COLO668 (cell line): ENCODE measurements at regions not wholly inside any gene's neighbourhood (a gene's known extent, or its start where the extent isn't known, plus 50 kb on each side); places are given as distances from the start of the nearest gene placed in this dataset.

Experiments used
- DNase-seq: peaks from one replicate; lab custom pipeline; 2025; ENCODE audit not compliant: unreplicated experiment; lab: John Stamatoyannopoulos, UW

DNA sequence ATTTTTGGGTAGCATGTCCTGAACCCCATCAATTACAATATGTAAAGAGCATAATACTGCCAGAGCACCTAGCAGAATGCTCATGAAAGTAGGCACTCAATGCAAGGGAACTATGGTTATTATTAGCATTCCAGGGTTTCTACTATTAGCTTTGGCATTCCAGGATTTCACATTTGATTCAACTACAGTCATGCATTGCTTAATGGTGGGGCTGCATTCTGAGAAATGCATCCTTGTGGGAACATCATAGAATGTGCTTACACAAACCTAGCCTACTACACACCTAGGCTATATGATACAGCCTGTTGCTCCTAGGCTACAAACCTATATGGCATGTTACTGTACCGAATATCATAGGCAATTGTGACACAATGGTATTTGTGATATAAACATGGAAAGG is 247.8 kb downstream of the CD83 start:
- DNase-seq: no peak

DNA sequence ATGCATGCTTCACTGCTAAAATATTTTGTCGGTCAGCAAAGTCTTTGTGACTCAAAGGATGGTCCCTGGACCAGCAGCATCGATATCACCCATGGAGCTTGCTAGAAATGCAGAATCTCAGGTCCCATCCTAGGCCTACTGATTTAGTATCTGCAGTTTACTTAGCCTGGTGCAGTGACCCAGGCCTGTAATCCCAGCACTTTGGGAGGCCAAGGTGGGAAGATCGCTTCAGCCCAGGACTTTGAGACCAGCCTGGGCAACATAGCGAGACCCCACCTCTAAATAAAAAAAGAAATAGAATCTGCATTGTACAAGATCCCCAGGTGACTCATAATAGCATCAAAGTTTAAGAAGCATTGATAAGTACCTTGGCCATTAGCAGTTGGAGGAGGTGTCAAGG is 248.7 kb downstream of the CD83 start:
- DNase-seq: no peak

DNA sequence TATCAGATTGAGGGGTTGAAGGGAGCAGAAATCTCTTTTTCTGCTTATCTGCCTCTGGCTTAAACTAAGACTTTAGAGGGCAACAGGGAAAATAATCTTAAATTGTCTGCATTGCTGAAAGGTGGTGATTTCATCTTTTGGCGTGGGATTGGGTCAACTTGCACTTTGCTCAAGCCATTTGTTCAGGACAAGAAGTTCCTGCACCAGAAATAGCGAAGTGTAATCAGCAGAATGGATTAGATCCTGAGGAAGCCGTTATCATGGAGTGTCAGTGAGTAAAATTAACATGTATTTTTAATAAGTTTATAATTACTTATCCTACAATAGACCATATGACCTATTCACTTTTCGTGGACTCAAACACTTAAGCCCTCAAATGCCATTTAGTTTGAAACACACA is 249.3 kb downstream of the CD83 start:
- no peak for DNase-seq

DNA sequence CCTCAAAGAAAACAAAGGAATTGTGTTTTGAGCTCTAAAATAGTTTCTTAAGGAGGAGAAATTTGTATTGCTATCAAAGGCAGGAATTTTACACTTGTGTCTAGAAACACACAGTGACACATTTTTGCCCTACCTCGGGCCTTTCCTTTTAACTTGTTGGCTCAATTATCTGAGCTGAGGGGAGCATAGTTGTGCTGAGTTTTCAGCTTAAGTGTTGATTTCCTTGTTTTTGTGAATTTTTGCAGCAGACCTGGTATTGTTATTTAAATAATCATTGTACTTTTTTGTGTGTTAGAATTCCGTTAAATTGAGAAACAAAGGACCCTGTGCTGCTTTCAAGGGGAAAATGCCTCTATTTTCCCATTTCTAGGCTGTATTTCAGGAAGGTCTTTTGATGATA is 249.7 kb downstream of the CD83 start:
- no peak for DNase-seq

DNA sequence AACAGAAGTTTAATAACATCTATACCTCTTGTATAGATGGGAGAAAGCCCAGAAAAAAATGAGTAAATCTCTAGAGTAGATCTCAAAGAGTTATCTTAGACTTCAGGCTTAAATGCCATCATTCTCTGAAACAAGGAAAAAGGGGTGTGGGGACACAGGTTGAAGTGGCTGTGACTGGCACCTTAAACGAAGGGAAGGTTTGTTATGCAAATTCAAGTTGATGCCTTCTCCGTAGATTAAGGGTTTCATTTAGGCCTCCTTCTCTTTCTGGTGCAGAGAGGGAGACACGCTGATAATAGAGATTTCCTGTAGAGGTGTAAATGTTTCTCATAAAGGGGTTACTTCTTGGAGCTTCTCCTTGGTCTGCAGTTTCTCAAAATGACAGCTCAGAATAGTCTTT is 252.1 kb downstream of the CD83 start:
- DNase-seq: no peak

DNA sequence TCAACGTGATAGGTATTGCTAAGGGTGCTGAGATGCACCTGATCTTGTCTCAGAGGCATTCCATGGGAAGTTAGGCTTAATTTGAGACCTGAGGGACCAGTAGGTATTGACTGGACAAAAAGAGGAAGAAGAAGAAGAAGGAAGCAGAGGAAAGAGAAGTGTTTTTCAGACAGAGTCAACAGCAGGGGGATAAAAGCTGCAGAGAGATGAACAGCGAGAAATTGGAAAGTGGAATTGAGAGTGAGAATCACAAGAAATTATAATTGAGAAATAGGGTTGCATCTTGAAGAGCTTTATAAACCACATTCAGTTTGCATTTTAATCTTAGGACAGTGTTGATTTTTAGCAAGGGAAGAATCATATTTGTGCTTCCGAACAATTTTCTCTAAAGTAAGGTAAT is 254.0 kb downstream of the CD83 start:
- DNase-seq: no peak

DNA sequence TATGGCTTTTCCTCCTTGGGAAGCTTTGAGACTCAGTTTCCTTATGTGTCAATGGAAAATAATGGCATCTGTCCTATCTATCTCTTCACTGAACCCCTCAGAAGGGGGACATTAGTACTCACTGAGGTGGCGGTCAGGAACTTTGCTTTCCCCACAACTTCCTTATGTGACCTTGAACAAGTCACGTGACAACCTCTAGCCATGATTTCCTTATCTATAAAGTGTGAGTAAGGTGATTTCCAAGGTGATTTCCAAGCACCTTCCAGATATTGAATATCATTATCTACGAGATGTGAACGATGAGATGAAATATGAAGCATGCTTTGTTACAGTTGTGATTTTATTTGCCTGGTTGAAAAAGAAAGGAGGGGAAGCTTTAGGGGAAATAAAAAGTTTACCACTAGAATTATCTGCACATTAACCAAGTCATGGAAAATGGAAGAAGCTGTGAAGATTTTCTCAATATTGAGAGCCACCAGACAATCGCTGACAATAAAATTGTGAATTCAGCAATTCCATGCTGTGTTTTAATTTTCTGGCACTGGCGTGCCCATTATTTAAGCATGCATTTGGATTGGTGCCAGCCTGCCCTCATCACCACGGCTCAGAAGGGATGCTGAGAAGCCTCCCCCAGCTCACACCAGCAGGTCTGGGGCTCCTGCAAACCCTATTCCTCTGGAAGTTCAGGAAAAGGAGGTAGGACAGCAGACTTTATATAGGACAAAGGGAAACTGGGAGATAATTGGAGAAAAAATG is 255.3 kb downstream of the CD83 start:
- no peak for DNase-seq

DNA sequence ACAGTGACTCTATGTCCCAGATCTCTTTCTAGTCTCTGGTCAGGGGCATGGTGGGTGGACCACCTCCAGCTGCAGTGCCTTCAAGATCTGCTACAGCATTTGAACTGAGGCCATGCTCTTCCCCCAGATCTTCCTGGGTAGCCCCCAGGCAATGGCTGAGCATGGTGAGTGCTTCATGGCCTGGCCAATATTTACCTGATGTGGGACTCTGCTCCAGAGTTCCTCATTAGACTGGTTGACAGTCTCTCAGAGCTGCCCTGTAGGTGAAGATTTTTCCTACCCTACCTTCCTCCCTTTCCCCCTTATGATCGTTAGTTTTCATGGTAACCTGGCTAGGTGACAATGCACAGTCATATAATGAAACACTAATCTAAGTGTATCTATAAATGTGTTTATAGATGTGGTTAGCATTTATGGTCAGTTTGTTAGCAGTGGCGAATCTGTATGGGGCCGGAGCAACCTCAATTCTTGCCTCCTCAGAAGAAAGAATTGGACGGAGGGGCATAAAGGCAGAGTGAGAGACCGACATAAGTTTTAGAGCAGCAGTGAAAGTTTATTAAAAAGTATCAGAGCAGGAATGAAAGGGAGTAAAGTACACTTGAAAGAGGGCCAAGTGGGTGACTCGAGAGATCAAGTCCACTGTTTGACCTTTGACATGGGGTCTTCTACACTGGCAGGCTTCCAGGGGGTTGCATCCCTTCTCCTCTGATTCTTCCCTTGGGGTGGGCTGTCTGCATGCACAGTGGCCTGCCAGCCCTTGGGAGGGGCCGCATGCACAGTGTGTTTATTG is 256.3 kb downstream of the CD83 start:
- DNase-seq: no peak

DNA sequence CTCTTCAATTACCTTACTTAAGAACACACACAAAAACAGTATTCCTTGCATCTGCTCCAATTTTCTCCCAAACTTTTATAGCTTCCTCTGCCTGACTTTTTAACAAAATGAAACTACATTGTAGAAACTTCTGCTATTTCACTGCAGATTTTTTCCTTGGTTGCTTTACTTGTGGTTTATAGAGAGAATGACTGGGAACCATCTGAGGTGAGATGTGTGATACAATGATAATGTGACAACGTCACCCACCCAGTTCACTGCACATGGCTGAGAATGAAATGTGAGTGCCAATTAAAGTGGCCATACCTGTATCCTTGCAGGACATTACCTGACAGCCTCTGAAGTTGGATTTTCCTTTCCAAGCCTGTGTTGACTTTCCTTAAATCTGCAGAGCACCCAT is 258.4 kb downstream of the CD83 start:
- DNase-seq: no peak

DNA sequence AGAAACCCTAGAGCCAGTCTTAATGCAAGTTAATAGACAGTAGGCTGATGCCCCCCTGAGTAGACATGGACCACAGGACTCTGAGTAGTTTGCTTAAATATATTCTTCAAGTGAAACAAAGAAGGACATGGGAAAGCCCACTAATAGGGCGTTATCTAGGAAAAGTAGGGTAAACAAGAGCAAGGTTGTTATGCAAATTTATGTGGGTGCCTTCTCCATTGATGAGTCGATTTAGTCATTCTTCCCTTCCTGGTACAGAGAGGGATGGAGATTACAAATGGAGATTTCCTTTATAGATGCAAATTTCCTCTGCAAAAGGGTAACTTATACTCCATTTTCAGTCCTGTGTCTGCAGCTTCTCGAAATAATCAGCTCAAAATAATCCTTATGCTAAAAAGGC is 262.0 kb downstream of the CD83 start:
- DNase-seq: no peak

DNA sequence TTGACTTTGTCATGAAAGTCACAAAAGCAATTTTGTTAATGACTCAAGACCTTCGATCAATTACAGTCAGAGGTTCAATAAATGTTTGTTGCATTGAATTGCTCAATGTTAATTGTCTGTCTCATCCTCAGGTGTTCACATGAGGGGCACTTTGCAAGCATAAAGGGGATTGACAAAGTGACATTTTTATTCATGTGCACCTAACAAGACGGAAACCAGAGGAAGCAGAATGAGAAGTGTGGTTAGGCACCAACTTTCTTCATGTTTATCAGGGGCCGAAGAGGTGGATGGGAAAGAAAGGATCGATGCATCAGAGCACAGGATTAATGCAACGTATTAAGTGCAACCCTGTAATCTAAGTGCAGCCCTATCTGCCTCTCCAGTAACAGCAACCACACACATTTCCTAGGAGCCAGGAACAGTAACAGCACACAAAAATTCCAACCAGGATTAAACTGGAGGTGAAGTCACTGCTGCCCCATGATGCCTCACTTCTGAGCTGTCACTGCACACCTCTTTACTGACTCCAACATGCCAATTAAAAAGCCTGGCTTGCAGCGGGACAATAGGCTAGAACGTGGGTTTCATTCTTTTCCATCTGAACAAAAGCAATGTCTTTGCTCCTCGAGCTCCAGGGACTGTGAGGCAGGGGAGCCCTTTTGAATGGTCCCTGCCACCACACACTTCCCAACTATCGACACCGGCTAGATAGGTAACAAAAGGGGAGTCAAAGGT is 262.7 kb downstream of the CD83 start:
- DNase-seq: peak; percentile 13

DNA sequence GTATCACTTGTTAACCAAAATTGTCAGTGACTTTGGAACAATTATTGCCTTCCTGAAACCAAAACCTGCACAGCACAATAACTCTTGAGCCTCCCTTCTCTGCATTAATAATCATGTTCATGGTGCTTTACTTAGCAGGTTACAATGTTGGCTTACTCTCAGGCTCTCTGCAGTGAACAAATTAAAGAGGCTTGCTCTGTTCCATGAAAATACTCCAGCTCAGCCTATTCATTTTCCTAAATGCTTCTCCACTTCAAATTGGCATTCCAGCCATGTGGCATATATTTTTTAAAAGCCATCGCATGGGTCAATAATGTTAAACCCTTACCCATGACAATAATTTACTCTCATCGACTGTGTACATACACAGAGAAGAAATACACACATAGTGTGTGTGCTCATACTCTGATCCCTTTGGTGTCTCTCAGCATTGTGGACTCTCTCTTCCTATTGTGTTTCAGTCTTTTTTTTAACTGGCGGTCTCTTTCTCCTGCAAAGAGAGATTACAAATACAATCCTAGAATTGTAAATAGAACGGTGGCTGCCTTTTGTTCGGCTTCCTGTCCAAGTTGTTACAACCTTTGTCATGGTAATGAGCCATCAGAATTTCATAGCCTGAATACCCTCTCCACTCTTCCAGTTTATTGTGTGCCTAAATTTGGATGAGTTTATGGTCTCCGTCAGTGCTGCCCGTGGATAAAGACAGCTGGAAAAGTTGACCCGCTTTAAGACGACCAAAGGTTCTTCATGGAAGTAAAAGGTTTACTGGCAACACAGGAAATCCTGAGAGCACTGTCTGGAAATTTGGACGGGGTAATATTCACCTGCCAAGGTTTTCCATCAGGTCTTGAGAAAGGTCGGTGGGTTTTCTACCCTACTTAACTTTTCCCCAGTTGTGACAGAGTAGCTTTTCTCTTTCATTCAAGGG is 263.6 kb downstream of the CD83 start:
- peak; percentile 45 for DNase-seq

DNA sequence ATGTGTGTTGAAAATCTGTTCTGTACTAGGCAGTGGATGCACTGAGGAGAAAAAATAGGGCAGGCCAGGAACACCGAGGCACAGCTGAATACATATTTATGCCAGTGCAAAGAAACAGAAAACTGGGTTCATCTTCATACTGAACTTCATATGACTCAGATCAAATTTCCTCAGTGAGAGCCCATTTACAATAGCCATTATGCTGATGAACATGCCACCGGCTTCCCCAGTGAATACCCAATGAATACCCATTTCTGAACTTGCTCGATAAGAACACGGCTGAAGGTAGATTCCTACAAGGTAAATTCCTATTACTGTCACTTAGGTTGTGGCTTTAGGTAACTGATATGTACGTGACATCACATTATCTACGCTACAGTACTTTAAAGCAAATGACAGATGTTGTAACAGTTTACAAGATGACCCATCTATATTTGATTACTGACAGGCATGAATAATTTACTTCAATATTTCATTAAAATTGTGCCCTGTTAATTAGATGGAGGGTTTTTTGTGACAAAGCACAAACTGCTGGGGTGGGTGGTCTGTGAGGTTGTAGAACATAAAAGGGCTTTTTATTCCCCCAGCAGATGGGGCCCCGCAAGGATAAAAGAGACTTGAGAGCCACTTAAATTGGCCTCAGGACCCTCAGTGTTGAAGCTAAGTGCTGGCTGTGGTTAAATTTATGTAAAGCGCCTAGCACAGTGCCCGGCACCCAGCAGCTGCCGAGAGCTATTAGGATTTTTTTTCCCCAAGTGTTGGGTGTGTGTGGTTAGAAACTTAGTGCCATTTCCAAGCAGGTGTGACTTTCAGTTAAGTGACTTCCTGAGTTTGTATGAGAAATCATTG is 264.5 kb downstream of the CD83 start:
- DNase-seq: peak; percentile 22

DNA sequence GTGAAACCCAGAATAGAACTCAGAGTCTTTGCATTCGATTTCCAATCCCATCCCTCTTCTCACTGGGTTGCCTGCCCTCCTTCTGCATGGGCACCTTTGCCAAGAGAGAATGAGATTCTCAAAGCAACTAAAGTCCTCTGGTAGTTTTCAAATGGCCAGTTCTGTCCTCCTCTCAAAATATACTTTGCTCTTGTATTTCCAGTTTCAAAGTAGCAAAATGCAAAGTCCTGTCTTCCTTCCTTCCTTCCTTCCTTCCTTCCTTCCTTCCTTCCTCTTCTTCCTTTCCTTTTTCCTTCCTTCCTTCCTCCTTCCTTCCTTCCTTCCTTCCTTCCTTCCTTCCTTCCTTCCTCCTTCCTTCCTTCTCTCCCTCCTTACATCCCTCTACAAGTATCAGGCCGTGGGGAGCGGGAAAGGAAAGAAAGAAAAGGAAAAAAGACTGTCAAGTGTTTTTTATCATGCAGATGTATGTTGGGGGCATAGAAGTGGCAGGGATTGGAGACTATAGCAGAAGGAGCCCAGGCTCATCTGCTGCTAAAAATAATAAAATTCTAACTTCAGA is 265.2 kb downstream of the CD83 start:
- DNase-seq: no peak

DNA sequence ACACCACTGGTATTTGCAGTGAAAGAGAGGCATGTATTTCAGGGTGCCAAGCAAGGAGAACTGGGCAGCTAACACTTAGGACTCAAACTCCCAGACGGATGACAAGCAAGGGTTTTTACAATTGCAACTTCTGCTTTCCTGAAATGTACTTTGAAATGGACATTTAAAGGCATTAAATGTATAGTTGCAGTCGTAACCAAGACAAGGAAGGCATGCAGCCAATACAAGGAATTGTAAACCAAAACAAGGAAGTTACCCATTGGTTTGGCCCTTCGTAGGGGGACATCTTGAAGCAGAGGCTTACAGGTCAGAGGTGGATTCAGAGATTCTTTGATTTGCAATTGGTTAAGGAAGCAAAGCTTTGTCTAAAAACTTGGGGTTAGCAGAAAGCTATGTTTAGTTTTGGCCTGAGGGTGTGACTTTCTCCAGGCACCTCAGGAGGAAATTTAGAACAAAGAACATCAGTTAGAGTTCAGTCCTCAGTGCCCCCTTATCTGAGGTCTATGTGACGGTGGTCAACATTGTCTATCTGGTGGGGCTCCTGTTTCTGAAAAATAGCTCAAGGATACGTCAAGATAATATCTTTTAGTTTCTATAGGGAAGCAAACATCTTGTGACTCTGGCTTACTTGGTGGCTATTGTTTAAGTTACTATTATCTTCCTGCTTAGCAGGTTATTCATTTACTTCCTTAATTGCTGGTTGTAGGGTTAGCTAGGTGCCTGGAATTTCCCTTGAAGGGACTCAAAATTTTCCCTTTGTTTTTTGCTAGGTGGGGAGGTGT is 266.0 kb downstream of the CD83 start:
- no peak for DNase-seq

DNA sequence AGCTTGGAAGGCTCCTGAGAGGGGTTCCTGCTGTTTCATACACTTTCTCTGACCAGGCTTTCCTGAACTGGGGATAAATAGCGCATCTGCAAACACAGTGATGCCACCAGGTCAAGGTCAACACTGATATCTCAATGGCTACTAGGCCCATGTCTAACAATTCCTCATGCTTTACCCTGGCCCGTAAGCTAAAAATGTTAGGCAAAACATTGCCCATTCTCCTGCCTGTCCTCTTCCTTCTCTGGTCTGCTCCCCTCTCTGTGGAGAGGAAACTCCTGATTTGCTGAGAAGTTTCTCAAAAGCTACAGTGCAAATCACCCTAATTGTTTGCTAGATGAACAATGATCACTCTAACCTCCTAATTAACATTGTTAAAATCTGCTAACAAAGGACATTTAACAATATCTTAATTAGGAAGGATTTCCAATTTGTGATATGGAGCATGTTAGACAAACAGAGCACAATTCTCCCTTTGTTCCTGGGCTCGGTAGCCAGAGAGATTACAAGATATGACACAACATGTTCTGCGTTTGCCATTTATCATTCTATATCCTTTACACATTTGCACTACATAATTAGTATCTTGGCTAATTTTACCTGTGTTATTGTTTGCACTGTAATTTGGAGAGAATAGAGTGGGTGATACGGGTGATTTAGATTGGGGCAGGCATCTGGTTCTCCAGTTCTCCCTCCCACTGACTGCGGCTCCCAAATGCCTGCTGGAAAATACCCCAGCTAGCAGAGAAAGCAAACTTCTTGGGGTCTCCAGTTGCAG is 266.8 kb downstream of the CD83 start:
- peak; percentile 2 for DNase-seq

DNA sequence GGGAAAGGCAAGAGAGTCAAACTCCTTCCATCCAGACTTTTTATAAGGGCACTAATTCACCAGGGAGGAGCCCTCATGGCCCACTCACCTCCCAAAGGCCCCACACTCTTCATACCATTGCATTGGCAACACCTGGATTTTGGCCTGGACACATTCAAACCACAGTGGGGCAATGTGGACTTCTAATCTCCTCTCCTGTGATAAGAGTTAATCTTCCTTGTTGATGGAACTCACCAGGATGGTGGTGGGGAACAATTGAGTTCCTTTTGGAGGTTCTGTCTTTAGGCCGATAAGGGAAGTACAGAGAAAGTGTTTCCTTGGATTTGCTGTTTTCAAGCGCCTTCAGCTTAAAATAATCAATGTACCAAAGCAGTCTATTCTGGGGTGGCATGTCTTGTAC is 268.7 kb downstream of the CD83 start:
- no peak for DNase-seq

DNA sequence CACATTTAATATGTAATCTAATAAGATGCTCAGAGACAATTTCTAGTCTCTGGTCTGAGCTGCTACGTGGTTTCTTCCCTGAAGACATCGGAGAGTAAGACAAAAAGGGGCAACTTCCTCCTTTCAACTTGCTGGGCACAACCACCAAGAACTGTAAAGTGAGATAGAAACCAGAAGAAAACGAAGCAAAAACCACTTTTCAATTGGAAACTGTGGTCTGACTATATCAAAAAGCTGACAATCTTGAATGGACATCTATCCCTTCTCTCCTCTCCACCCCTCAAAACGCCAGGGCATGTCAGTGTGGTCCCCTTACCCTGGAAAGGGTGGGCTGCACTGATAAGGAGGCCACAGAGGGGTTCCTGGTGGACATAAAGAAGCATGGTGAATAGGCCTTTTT is 269.1 kb downstream of the CD83 start:
- no peak for DNase-seq
